Mesodermal cell (in vitro differentiated cells): ENCODE measurements at regions not wholly inside any gene's neighbourhood (a gene's known extent, or its start where the extent isn't known, plus 50 kb on each side); places are given as distances from the start of the nearest gene placed in this dataset.

Experiments
- H3K27ac ChIP-seq: 2 replicates; pipeline ENCODE4 v1.7.0; 2013; ENCODE audit warnings: mild to moderate bottlenecking, low read depth, low read length, moderate library complexity; ENCODE audit not compliant: severe bottlenecking
- H3K36me3 ChIP-seq: 2 replicates; pipeline ENCODE4 v1.7.1; 2013; ENCODE audit warnings: mild to moderate bottlenecking, low read length, moderate library complexity; ENCODE audit not compliant: control insufficient read depth, insufficient read depth
- H3K4me1 ChIP-seq: one replicate; pipeline ENCODE4 v1.7.1; 2013; ENCODE audit warnings: mild to moderate bottlenecking, low read length; ENCODE audit not compliant: insufficient read depth, control insufficient read depth, poor library complexity, severe bottlenecking
- H3K4me3 ChIP-seq: 2 replicates; pipeline ENCODE4 v1.7.0; 2013; ENCODE audit warnings: low read length, control low read depth, mild to moderate bottlenecking; ENCODE audit not compliant: insufficient read depth, poor library complexity, severe bottlenecking; ENCODE audit errors: extremely low read depth
- H3K9me3 ChIP-seq: 2 replicates; pipeline ENCODE4 v1.7.1; 2013; ENCODE audit warnings: mild to moderate bottlenecking, low read length, moderate library complexity; ENCODE audit not compliant: control insufficient read depth
- WGBS, 2 experiments: methylation state at CpG; one replicate each; pipeline ENCODE4 v1.1.5; 2013; ENCODE audit warnings: missing lambda C conversion rate in 2 of 2; ENCODE audit not compliant: insufficient coverage in 2 of 2; 5-methylcytosine and 5-hydroxymethylcytosine counted together

- Histone ChIP-seq H3K9me3 (no peaks in the 10 kb centered on the region), H3K4me1 (no peaks in the 10 kb centered on the region), H3K36me3 (no peaks in the 10 kb centered on the region), H3K4me3 (no peak overlapping the region), H3K27ac (no peak overlapping the region)
These were observed 1002.5 kb downstream of the BCL11B start for GRCh38 chr14:98269533-98269932.

- Histone ChIP-seq H3K27ac (no peak overlapping the region), H3K4me1 (no peaks in the 10 kb centered on the region), H3K4me3 (no peak overlapping the region), H3K9me3 (no peaks in the 10 kb centered on the region), H3K36me3 (no peaks in the 10 kb centered on the region)
These were observed 1001.8 kb downstream of the BCL11B start for GRCh38 chr14:98270201-98270600.

GRCh38 chr14:98274596-98274995 lies 997.4 kb downstream of the BCL11B start:
- WGBS, 2 experiments = 89 to 96% methylated on average over 4 to 6 of the region's 8 CpGs
- no peaks in the 10 kb centered on the region for H3K4me1 ChIP-seq
- no peak overlapping the region for H3K27ac ChIP-seq
- H3K36me3 ChIP-seq = no peaks in the 10 kb centered on the region
- no peaks in the 10 kb centered on the region for H3K9me3 ChIP-seq
- no peak overlapping the region for H3K4me3 ChIP-seq

GRCh38 chr14:98278800-98279199 lies 993.2 kb downstream of the BCL11B start:
- Histone ChIP-seq H3K4me3 (no peak overlapping the region), H3K36me3 (no peaks in the 10 kb centered on the region), H3K27ac (no peak overlapping the region), H3K4me1 (no peaks in the 10 kb centered on the region), H3K9me3 (no peaks in the 10 kb centered on the region)
- 80 to 89% methylated on average over 2 to 3 of the region's 3 CpGs for WGBS, 2 experiments

- Histone ChIP-seq H3K36me3 (no peaks in the 10 kb centered on the region), H3K9me3 (no peaks in the 10 kb centered on the region), H3K4me1 (no peaks in the 10 kb centered on the region), H3K4me3 (no peak overlapping the region), H3K27ac (no peak overlapping the region)
- 97 to 98% methylated on average over 4 to 5 of the region's 5 CpGs for WGBS, 2 experiments
These were observed 991.6 kb downstream of the BCL11B start for GRCh38 chr14:98280436-98280835.

GRCh38 chr14:98288825-98289224 lies 983.2 kb downstream of the BCL11B start:
- Histone ChIP-seq H3K4me3 (no peak overlapping the region), H3K9me3 (no peaks in the 10 kb centered on the region), H3K4me1 (peaks cover 5% of the 10 kb centered on the region), H3K36me3 (no peaks in the 10 kb centered on the region), H3K27ac (no peak overlapping the region)
- WGBS, 2 experiments = 84 to 90% methylated on average over 3 to 5 of the region's 6 CpGs

GRCh38 chr14:98290596-98290995 lies 981.4 kb downstream of the BCL11B start:
- WGBS, 2 experiments = 68 to 100% methylated on average over 1 to 2 of the region's 4 CpGs
- Histone ChIP-seq H3K4me1 (peaks cover 9% of the 10 kb centered on the region), H3K27ac (no peak overlapping the region), H3K9me3 (no peaks in the 10 kb centered on the region), H3K36me3 (no peaks in the 10 kb centered on the region), H3K4me3 (no peak overlapping the region)

GRCh38 chr14:98292191-98292590 lies 979.8 kb downstream of the BCL11B start:
- 90% methylated on average over 2 of the region's 2 CpGs; no CpG with 5 or more reads in 1 of the 2 experiments for WGBS, 2 experiments
- Histone ChIP-seq H3K27ac (no peak overlapping the region), H3K4me1 (peaks cover 9% of the 10 kb centered on the region), H3K36me3 (no peaks in the 10 kb centered on the region), H3K4me3 (no peak overlapping the region), H3K9me3 (no peaks in the 10 kb centered on the region)

GRCh38 chr14:98293576-98293975 lies 978.4 kb downstream of the BCL11B start:
- Histone ChIP-seq H3K36me3 (no peaks in the 10 kb centered on the region), H3K4me3 (no peak overlapping the region), H3K27ac (no peak overlapping the region), H3K9me3 (no peaks in the 10 kb centered on the region), H3K4me1 (peaks cover 9% of the 10 kb centered on the region)
- WGBS, 2 experiments = 90 to 100% methylated on average over 1 of the region's 5 CpGs

- H3K36me3 ChIP-seq = no peaks in the 10 kb centered on the region
- peaks cover 3% of the 10 kb centered on the region for H3K4me1 ChIP-seq
- H3K9me3 ChIP-seq = no peaks in the 10 kb centered on the region
- WGBS, 2 experiments = 81 to 96% methylated on average over 5 to 7 of the region's 7 CpGs
- H3K4me3 ChIP-seq = no peak overlapping the region
- no peak overlapping the region for H3K27ac ChIP-seq
These were observed 975.1 kb downstream of the BCL11B start for GRCh38 chr14:98296895-98297294.

GRCh38 chr14:98297567-98297966 lies 974.4 kb downstream of the BCL11B start:
- Histone ChIP-seq H3K36me3 (no peaks in the 10 kb centered on the region), H3K4me1 (peaks cover 3% of the 10 kb centered on the region), H3K27ac (no peak overlapping the region), H3K4me3 (no peak overlapping the region), H3K9me3 (no peaks in the 10 kb centered on the region)
- 73 to 89% methylated on average over 3 of the region's 7 CpGs for whole genome bisulfite sequencing, 2 experiments
